ENCODE measurements at regions not wholly inside any gene's neighbourhood (a gene's known extent, or its start where the extent isn't known, plus 50 kb on each side); places are given as distances from the start of the nearest gene placed in this dataset.

DNA sequence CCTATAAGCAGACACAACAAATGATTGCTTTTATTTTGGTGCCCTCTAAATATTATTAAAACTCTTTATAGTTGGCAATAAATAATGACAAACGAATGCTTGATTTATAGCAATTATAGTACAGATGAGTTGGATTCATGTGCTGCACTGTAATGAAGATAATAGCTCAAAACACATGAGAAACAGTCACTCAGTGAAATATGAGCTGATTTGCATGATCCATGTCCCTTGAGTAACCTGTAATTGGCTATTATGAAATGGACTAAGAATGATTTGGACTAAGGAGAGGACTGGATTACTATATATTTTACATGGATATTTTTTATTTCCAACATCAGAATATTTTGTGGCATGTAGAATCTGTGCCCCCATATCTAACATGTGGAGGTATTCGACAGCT is 365.6 kb upstream of the UBE2E3 start:
- no peaks in the 10 kb centered on the region for H3K4me1 Mint-ChIP-seq (ENCODE audit: low read depth)

DNA sequence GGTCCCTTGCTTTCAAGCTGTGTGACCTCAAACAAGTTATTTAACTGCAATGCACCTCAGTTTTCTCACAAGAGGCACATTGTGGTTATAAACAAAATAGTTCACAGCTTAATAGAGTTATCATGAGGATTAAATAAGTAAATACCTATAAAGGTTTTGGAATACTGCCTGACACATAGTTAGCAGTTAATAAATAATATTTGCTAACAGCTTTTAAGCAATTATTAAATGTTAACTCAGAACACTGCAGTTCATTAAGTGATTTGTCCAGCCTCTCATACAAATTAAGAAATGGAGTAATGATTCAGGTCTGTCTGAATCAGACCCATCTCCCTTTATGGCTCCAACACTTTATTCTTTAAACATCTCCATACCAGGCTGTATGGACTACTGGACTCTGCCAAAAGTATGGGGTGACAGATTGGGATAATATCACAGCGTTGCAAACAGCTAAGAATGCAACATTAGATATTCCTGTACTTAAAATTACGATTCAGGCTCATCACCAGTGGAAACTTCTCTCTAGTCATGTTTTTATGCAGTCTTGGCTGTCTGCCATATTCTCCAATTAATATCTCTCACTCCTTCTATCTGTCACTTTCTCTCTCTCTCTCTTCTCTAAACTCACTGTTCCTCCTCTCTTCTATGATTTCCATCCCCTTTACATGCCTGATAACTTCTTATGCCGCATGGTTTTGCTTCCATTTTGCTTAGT is 370.6 kb upstream of the UBE2E3 start:
- Mint-ChIP-seq H3K9me3 (ENCODE audit: low read depth) (no peaks in the 10 kb centered on the region), H3K27me3 (no peaks in the 10 kb centered on the region), H3K27ac (no peak overlapping the region), H3K4me1 (ENCODE audit: low read depth) (peaks cover 12% of the 10 kb centered on the region), H3K4me3 (ENCODE audit: low read depth) (no peak overlapping the region), H3K36me3 (ENCODE audit: insufficient read depth) (no peaks in the 10 kb centered on the region)
- no peak for DNase-seq (ENCODE audit: low spot score, unreplicated experiment)
- TF ChIP-seq, protein P1, sequence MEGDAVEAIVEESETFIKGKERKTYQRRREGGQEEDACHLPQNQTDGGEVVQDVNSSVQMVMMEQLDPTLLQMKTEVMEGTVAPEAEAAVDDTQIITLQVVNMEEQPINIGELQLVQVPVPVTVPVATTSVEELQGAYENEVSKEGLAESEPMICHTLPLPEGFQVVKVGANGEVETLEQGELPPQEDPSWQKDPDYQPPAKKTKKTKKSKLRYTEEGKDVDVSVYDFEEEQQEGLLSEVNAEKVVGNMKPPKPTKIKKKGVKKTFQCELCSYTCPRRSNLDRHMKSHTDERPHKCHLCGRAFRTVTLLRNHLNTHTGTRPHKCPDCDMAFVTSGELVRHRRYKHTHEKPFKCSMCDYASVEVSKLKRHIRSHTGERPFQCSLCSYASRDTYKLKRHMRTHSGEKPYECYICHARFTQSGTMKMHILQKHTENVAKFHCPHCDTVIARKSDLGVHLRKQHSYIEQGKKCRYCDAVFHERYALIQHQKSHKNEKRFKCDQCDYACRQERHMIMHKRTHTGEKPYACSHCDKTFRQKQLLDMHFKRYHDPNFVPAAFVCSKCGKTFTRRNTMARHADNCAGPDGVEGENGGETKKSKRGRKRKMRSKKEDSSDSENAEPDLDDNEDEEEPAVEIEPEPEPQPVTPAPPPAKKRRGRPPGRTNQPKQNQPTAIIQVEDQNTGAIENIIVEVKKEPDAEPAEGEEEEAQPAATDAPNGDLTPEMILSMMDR (IDR thresholded peaks at IDR 0.05; ENCODE audit: unreplicated experiment): no peak

More for the DNA sequence above, 365.6 kb upstream of the UBE2E3 start:
- TF ChIP-seq, protein P1 (IDR thresholded peaks at IDR 0.05; ENCODE audit: unreplicated experiment): no peak
- no peak for DNase-seq (ENCODE audit: low spot score, unreplicated experiment)
- Mint-ChIP-seq H3K4me3 (ENCODE audit: low read depth) (no peak overlapping the region), H3K36me3 (ENCODE audit: insufficient read depth) (no peaks in the 10 kb centered on the region), H3K27me3 (no peaks in the 10 kb centered on the region), H3K27ac (no peak overlapping the region), H3K9me3 (ENCODE audit: low read depth) (no peaks in the 10 kb centered on the region)

DNA sequence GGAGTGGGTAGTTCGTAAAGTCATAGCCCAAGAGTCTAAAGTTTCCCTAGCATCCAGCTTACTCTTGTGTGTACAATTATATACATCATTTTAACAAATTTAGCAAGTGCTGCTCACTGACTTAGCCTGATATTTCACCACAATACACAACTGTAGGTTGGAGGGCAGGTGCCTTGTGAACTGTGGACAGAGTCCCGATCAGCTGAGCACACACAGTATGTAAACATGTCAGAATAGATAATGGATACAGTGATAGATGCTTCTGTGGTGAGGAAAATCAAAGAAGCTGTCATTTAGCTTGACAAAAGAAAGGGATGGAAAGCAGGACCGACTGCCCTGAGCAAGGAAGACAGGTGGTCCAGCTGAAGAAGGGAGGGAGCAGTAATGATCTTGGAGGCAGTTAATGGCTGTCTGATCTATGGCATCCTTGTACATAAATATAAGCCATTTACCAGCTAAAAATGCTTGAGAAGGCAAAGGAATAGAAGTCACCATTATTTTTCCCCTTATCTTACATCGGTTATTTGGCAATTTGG is 372.8 kb upstream of the UBE2E3 start:
- Mint-ChIP-seq H3K4me3 (ENCODE audit: low read depth) (no peak overlapping the region), H3K4me1 (ENCODE audit: low read depth) (peaks cover 12% of the 10 kb centered on the region), H3K27me3 (no peaks in the 10 kb centered on the region), H3K27ac (peak overlapping the region; percentile 18), H3K9me3 (ENCODE audit: low read depth) (no peaks in the 10 kb centered on the region), H3K36me3 (ENCODE audit: insufficient read depth) (no peaks in the 10 kb centered on the region)
- no peak for DNase-seq (ENCODE audit: low spot score, unreplicated experiment)
- TF ChIP-seq, protein P1 (IDR thresholded peaks at IDR 0.05; ENCODE audit: unreplicated experiment): no peak

DNA sequence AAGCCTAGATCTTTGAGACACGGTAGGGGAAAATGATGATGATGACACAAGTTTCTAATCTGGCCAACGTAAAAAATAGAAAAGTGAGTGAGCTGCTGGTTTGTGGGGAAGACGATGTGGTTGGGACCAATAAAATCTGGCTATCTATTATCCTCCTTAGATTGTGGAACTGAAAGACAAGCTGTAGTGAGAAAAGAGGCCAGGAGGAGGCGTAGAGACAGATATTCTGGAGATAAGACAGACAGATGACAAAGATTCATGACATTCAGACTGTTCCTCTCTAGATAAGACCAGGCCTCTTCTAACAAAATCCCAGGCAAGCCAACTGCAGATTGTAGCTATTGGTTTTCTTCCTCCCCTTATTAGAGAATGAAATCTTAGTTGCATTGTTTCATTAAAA is 376.3 kb upstream of the UBE2E3 start:
- H3K9me3 Mint-ChIP-seq (ENCODE audit: low read depth): no peaks in the 10 kb centered on the region
- no peaks in the 10 kb centered on the region for H3K27me3 Mint-ChIP-seq
- peaks cover 24% of the 10 kb centered on the region for H3K4me1 Mint-ChIP-seq (ENCODE audit: low read depth)
- H3K36me3 Mint-ChIP-seq (ENCODE audit: insufficient read depth): no peaks in the 10 kb centered on the region
- DNase-seq (ENCODE audit: low spot score, unreplicated experiment): no peak
- H3K27ac Mint-ChIP-seq: no peak overlapping the region
- TF ChIP-seq, protein P1 (IDR thresholded peaks at IDR 0.05; ENCODE audit: unreplicated experiment): no peak
- no peak overlapping the region for H3K4me3 Mint-ChIP-seq (ENCODE audit: low read depth)

DNA sequence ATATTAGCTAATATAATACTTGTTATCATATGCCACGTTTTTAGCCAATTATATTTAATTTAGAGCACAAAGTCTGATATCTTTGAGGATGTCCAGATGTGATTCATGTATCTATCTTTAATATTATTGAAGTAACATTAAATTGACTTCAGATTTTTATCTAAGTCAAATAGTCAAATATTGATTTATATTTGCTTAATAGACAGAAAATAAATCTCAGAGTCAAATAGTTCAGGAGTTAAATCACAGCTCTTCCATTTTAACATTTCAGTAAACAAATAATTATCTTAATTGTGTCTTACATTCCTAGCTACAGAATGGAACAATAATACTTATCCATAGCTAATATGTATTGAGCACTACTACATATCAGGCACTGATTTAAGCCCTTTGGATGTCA is 379.4 kb upstream of the UBE2E3 start:
- no peak for DNase-seq (ENCODE audit: low spot score, unreplicated experiment)
- Mint-ChIP-seq H3K36me3 (ENCODE audit: insufficient read depth) (no peaks in the 10 kb centered on the region), H3K27me3 (no peaks in the 10 kb centered on the region), H3K4me1 (ENCODE audit: low read depth) (peaks cover 12% of the 10 kb centered on the region), H3K27ac (no peak overlapping the region), H3K9me3 (ENCODE audit: low read depth) (no peaks in the 10 kb centered on the region), H3K4me3 (ENCODE audit: low read depth) (no peak overlapping the region)
- TF ChIP-seq, protein P1 (IDR thresholded peaks at IDR 0.05; ENCODE audit: unreplicated experiment): no peak

All from progenitor cell of endocrine pancreas (in vitro differentiated cells).